ENCODE measurements at regions not wholly inside any gene's neighbourhood (a gene's known extent, or its start where the extent isn't known, plus 50 kb on each side); places are given as distances from the start of the nearest gene placed in this dataset.
"Not testable (repeated sequence)": the region's sequence is repeated elsewhere in the genome, so short reads cannot be mapped to it uniquely, and the experiment has no call there.

- no peak for DNase-seq (ENCODE audit: low read depth in 2 of 2)
Observed at GRCh38 chr3:71994906-71995305, 210.0 kb upstream of the PROK2 start.

- no peak for DNase-seq (ENCODE audit: low read depth in 2 of 2)
Observed at GRCh38 chr3:71994203-71994602, 209.3 kb upstream of the PROK2 start.

- no peak for DNase-seq (ENCODE audit: low read depth in 2 of 2)
Observed at GRCh38 chr3:71991681-71992080, 206.7 kb upstream of the PROK2 start.

DNA sequence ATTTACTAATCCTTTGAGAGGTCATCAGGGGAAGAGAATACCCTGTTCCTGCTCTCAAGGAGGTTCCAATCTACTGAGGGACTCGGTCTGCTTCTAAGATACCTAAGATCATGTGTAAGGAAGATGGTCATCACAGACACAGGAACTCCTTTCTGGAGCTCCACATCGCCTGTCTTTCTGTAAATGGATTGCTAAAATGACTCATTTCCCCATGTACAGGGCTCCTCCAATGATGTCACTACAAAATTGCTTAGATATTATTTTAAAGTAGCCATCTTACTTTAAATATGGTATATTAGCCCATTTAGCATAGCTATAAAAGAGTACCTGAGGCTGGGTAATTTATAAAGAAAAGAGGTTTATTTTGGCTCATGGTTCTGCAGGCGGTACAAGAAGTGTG, 206.1 kb upstream of the PROK2 start:
- no peak for DNase-seq (ENCODE audit: low read depth in 2 of 2)

DNA sequence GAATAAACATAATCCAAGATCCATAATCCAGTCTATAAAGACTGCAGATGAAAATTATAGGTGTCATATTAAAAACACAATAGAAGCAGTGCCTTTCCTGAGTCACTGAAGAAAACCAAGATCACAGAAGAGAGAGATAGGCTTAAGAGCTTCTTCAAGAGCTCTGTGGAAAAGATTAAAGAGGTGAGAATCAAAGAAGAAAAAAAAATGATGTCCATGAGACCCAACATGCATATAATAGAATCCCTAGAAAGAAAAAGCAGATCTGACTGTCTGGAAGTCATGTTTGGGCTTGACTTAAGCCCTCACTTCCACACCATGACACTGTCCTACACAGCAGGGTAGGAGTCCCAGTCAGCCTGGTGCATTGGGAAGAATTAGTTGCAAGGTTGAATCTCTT, 205.6 kb upstream of the PROK2 start:
- DNase-seq (ENCODE audit: low read depth in 2 of 2) = no peak

DNA sequence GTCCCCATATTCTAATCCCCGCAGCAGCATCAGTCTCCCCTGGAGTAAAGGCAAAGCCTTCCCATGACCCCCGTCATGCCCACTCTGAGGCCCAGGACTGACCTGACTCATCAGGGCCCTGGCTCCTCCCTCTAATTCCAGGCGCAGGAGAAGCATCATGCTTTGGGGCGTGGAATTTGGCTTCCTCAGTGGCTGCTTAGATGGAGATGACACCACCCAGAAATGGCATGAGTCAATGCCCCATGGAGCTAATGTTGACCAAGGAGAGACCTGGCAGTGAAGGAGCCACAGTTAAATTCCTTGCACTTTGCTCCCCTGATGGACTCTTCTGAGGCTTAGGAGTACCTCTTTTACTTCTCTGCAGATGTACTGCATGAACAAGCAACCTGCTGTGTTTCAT, 204.2 kb upstream of the PROK2 start:
- DNase-seq (ENCODE audit: low read depth in 2 of 2) = no peak

DNA sequence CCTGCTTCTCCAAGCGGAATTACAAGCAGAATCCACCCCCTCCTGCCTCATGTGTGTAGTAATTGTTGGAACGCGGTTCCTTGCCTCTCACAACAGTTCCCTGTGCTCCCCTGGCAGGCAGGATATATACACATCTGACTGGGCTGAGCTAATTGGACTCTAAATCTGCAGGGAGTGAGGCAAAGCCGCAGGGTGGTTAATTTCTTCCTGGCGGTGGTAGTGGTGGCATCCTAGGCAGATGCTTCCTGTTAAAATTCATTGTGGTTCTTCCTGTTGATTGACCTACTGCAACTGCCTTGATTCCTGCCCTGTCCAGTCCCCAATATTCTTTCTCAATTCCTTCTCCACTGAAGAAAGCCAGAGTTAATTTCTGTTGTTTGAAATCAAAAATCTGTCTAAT, 202.9 kb upstream of the PROK2 start:
- DNase-seq (ENCODE audit: low read depth in 2 of 2) = no peak

- DNase-seq (ENCODE audit: low read depth in 2 of 2) = no peak
Observed at GRCh38 chr3:71987089-71987735, 202.3 kb upstream of the PROK2 start.

GRCh38 chr3:71986606-71987005, 201.7 kb upstream of the PROK2 start:
- no peak for DNase-seq (ENCODE audit: low read depth in 2 of 2)

DNA sequence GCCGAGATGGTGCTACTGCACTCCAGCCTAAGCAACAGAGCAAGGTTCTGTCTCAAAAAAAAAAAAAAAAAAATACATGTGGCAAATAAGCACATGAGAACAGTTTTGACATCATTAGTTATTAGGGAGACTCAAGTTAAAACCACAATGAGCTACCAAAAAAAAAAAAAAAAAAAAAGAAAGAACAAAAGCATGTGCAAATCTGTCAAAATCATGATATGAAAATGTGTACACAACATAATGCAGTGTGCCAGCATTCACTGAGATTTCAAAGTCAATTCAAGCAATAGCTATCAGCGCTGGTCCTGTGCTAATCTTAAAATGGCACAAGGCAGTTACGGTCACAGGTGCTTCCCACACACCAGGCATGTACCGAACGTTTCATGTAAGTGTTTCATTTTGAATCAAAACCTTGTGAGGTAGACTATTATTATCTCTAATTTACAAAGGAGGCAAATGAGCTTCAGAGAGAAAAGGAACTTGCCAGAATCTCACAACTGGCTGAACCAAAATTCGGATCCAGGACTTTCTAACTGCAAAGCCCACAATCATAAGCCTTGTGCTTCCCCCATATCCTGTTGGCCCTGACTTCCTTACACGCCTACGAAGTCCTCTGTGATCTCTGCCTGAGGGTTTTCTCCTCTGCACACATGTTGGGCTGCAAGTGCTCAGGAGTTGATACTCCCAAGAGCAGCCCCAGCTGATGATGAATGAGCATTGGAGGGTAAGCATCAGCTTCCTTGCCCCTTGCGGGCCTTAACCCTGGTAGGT, 200.1 kb upstream of the PROK2 start:
- DNase-seq (ENCODE audit: low read depth in 2 of 2) = no peak

GRCh38 chr3:71983694-71984093, 198.7 kb upstream of the PROK2 start:
- no peak for DNase-seq (ENCODE audit: low read depth in 2 of 2)

DNA sequence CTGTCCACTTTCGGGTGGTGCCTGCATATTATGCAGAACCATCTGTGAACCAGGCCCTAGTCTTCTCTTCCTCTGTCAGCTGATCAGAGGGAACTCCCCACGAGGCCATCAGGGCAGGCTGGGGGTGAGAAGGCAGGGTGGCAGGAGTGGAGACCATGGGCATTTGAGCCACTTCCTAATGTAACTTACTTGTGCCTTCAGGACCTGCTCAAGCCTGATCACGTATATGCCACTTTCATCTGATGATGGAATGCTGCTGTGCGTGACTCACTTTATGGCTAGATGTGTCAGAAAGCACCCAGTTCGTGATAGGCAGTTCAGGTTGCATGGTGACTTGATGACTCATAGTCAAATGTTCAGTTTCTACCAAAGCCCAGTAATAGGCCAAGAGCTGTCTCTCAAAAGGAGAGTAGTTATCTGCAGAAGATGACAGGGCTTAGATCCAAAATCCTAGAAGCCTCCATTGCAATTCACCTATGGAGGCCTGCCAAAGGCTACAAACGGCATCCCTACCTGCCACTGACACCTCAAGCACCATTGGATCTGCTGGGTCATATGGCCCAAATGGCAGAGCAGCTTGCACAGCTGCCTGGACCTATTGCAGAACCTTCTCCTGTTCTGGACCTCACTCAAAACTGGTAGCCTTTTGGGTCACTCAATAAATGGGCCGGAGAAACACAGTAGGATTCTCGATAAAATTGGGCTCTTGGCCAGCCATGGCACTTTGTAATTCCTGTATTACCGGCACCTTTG, 197.7 kb upstream of the PROK2 start:
- not testable (repeated sequence) for DNase-seq (ENCODE audit: low read depth in 2 of 2)

- no peak for DNase-seq (ENCODE audit: low read depth in 2 of 2)
Observed at GRCh38 chr3:71979175-71979574, 194.2 kb upstream of the PROK2 start.

DNA sequence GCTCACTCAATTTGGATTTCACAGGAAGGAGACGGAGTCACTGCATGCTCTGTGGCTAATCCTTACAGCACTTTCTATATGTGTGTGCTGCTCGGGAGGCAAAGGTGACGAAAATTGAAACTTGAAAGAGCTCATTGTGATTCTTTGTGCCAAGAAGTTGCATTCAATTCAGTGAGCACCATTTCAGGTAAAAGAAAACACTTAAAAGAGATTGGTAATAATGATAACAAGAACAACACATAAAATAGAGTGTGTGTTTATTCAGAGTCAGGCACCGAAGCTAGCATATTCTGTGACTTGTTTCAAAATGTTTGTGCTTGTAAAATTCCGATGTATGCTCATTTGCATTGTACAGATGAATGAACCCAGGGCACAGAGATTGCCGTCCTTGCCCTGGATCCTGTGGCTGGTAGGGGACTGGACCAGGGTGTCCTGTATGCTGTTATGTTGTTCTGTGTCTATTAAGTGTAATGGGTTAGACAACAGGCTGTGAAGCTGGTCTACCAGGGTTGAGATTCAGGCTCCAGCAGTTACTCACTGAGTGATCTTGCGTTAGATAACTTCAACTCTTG, 193.3 kb upstream of the PROK2 start:
- no peak for DNase-seq (ENCODE audit: low read depth in 2 of 2)

DNA sequence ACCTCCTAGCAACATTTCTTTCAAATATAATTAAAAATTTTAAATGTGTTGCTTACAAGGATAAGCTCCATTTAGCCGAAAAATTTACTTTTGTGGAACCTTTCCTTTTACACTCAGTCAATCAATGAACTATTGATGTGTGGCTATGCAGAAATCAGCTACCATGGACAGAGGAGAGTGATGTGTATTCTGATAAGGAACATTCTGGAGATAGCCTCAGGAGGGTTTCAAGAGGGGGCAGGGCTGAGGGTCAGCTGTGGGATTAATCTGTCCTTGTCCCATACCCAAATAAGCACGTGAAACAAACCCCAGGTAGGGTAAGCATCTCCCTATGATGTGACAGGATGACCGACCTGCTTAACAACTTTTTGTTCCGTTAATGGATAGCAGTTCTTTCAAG, 192.6 kb upstream of the PROK2 start:
- DNase-seq (ENCODE audit: low read depth in 2 of 2) = no peak

- no peak for DNase-seq (ENCODE audit: low read depth in 2 of 2)
Observed at GRCh38 chr3:71975573-71975972, 190.6 kb upstream of the PROK2 start.

DNA sequence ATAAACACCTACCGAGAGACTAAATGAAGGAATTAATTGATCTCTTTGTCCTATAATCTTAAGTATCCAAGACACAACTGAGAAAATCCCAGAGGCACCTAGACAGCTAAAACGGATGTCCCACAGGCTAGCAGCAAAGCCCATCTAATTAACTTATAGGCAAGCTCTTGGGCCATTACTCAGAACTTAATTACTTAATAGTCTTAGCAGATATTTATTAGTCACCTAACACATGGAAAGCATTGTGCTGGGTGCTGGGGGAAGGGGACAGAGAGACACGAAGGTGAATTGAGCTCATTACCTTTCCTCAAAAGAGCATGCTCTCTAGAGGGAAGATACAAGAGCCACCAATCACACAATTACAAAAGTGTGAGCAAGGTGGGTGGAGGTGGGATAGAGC, 189.8 kb upstream of the PROK2 start:
- DNase-seq (ENCODE audit: low read depth in 2 of 2) = no peak

DNA sequence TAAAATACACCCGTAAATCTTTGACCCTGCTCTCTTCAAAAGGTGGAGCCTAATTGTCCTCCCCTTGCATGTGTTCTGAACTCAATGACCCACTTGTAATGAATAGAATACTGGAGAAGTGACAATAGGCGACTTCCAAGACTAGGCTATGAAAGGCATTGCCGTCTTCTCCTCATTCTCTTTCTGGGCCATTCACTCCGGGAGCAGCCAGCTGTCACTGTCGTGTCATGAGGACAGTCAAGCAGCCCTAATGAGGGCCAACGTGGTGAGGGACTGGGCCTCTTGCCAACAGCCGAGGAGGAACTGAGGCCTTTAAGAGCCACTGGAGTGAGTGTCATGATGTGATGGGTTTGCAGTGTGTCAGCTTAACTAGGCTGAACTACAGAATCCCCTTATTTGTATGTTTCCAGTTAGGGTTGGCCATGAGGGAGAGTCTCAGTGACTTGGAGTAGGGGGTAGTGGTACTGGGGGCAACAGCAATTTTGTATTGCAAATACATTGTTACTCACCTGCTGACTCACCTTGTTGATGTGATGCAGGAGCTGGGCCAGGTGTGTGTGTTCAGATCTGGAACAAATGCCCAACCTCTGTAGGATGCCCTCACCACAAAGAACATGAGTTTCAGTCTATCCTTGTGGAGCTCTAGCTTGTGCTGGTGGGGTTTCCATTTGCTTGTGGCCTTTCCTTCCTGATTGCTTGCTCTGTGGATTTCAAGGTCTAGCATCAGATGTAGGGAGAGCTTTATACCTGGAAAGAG, 188.5 kb upstream of the PROK2 start:
- no peak for DNase-seq (ENCODE audit: low read depth in 2 of 2)

GRCh38 chr3:71972031-71972430, 187.1 kb upstream of the PROK2 start:
- no peak for DNase-seq (ENCODE audit: low read depth in 2 of 2)

GRCh38 chr3:71968544-71968943, 183.6 kb upstream of the PROK2 start:
- no peak for DNase-seq (ENCODE audit: low read depth in 2 of 2)

DNA sequence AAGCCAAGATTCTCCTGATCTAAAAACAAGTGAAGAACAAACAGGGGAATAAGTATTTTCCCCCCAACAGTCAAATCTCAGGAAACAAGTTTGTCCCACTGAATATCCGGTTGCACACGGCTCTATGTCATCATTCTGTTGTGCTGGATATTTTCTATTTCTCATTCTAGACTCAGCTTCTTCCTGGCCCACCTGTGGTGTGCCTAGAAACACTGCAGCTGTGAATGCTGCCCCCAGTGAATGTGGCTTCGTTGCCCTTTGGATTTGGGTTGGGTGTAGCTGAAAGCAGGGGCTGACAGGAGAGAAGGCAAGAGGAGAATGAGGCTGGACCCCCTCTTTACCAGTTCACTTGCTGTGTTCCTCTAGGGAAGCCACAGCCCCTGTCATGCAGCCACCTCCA, 181.2 kb upstream of the PROK2 start:
- no peak for DNase-seq (ENCODE audit: low read depth in 2 of 2)

- no peak for DNase-seq (ENCODE audit: low read depth in 2 of 2)
Observed at GRCh38 chr3:71964170-71964569, 179.2 kb upstream of the PROK2 start.

All from activated CD8-positive, alpha-beta memory T cell treated with anti-CD3 and anti-CD28 coated beads for 4 hours (primary cell).